ENCODE measurements at regions not wholly inside any gene's neighbourhood (a gene's known extent, or its start where the extent isn't known, plus 50 kb on each side); places are given as distances from the start of the nearest gene placed in this dataset.
A peak's percentile ranks its signal among the peaks of the same experiment; 100 is the strongest.

DNA sequence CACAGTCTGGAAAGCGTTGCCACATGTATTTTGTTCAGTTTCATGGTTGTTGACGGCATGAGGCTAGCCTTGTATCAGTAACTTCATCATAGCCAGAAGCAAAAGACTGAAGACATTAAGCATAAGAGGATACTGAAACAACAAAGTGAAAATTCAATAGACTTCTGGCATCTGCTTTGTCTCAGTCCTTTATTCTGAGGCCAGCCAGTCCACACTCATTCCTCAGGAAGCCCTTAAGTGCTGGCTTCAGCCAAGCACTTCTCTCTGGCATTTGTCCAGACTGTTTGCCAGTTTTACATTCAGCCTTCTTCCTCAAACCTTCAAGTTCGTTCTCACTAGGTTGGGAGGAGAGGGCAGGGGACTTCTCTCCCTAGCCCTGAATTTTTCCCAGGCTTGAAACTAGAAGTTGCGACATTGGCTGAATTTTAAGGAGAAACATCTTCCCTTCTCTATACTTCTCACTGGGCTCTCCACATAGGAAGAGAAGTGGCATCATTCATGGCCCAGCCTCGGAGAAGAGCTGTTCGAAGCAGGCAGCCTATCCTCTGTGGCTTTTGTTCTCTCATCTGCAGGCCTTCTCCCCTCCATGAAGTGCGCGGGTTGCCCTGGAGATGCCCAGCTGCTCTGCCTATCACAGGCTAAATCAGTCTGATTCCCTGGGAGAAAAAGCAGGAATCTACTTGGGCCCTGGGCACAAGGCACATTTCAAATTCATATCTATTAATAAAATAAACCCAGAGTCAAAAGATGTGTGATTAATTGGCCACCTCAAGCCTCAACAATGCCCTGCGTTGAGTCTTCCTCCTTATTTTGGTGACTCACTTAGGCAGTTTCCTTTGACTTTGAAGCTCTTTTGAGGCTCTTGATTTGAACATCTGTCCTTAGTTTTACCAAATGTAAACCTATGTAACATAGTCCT, 130.9 kb upstream of the PLEKHA5 start:
- dilution Hi-C loops (cut with MboI; ENCODE audit: extremely low pct_ligation_motif_present, low sequenced_read_pairs) = no loop called here
- peaks cover 14% of the 10 kb centered on the region for H3K4me1 ChIP-seq (ENCODE audit: control insufficient read depth, extremely low read depth, insufficient read depth, low read length)
- H3K27me3 ChIP-seq (ENCODE audit: control insufficient read depth in 2 of 2, insufficient read depth in 2 of 2, low read length in 2 of 2) = peaks cover 0 to 2% of the 10 kb centered on the region in 2 experiments
- TF ChIP-seq GATA2 (IDR thresholded peaks at IDR 0.05; ENCODE audit: insufficient read depth, insufficient read length, low read depth, low read length) (peak; percentile 70), EZH2 (IDR thresholded peaks at IDR 0.05; ENCODE audit: borderline replicate concordance, low read depth, low read length, severe bottlenecking) (no peak), POLR2AphosphoS5 (IDR thresholded peaks at IDR 0.05; ENCODE audit: insufficient read depth, low read depth, low read length) (no peak), FOS (IDR thresholded peaks at IDR 0.05; ENCODE audit: borderline replicate concordance, insufficient read depth, low read length) (peak; percentile 55), JUN (IDR thresholded peaks at IDR 0.05; ENCODE audit: borderline replicate concordance, insufficient read depth, insufficient read length, low read depth) (no peak), MAX (IDR thresholded peaks at IDR 0.05; ENCODE audit: insufficient read depth, insufficient read length) (no peak), POLR2A (IDR thresholded peaks at IDR 0.05; ENCODE audit: low read depth, low read length) (no peak), CTCF (IDR thresholded peaks at IDR 0.05; ENCODE audit: extremely low read depth in 1 of 2, insufficient read depth in 1 of 2, low read depth in 1 of 2, low read length in 2 of 2) (no peak), MYC (IDR thresholded peaks at IDR 0.05; ENCODE audit: low read depth, low read length) (no peak)
- FAIRE-seq = peak; percentile 83
- H3K4me2 ChIP-seq (ENCODE audit: insufficient read depth, low read length) = peak overlapping the region; percentile 25
- H3K9me3 ChIP-seq (replicated peaks; ENCODE audit: control insufficient read depth, insufficient read depth, low read length) = no peaks in the 10 kb centered on the region
- no TSS peak for BruUV-seq (replicated peaks)
- no peak overlapping the region for H2AFZ ChIP-seq (ENCODE audit: low read depth, low read length)
- peak overlapping the region; percentile 28 for H3K27ac ChIP-seq (ENCODE audit: insufficient read depth, low read depth, low read length)
- intact Hi-C loops (cut with micrococcal nuclease) = no loop called here
- H3K9ac ChIP-seq (replicated peaks; ENCODE audit: extremely low read depth, insufficient read depth, low read length) = no peak overlapping the region
- no peaks in the 10 kb centered on the region for H4K20me1 ChIP-seq (replicated peaks; ENCODE audit: control insufficient read depth, extremely low read depth, insufficient read depth, low read length)
- H3K4me3 ChIP-seq (replicated peaks in 1 of 3; ENCODE audit: insufficient read depth in 1 of 3, low read depth in 1 of 3, low read length in 3 of 3) = no peak overlapping the region
- ChIA-PET CTCF (interaction anchor here (0.8 kb wide), 1 partner anchor 46 kb away, joined by 3 read pairs; no protein-coding TSS in a partner anchor), POLR2A (no interaction called here)
- no peaks in the 10 kb centered on the region for H3K9me1 ChIP-seq (replicated peaks; ENCODE audit: control insufficient read depth, extremely low read depth, insufficient read depth, low read length)
- H3K79me2 ChIP-seq (ENCODE audit: control insufficient read depth, insufficient read depth, low read length) = no peaks in the 10 kb centered on the region
- peak; percentile 59 for DNase-seq (ENCODE audit: low read depth, low spot score)
- H3K36me3 ChIP-seq (ENCODE audit: control insufficient read depth in 2 of 2, extremely low read depth in 1 of 2, insufficient read depth in 2 of 2, low read length in 2 of 2) = no peaks in the 10 kb centered on the region
